Ammon's horn (tissue), 1 donor: ENCODE measurements at regions not wholly inside any gene's neighbourhood (a gene's known extent, or its start where the extent isn't known, plus 50 kb on each side); places are given as distances from the start of the nearest gene placed in this dataset.

Source experiments
- DNase-seq: peaks from one replicate; pipeline ENCODE4 v3.0.0-alpha.2; 2016; ENCODE audit warnings: low spot score

GRCh38 chr20:22466447-22467171, 117.8 kb downstream of the FOXA2 start:
- DNase-seq, result no peak

DNA sequence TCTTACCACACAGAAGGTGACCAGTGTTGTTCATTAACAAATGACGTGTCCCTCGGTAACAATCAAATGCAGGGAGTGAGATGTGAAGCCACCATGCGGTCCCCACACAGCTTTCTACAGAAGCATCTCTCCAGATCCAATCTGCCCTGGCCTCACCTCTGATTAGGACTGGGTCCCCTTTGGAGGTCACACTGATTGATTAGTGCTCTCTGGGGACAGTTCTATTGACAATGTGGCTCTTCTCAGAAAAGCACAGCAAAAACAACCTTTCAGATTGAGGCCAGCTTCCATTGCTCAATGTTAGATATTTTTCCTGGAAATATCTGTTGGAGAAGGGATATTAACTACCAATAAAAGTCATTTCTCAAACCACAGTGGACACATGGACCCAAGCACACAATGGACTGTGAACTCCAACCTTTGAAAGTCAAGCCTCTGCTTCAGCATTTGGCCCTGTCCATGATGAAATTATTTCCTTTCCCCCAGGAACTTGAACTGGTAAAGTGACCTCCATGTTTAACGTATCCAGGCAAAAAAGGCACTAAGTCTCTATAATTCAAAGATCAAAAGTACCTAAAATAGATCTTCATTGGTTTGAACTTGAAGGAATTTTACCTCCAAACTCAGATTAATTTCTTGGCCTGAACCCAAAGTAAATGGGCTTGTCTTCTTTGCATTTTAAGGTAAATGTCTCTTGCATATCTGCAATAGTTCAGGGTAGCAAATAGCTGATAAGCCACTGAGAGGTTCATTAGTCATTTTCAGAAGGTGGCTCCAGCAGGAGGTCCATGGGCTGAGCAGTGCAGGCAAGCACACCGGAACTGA, 118.5 kb downstream of the FOXA2 start:
- DNase-seq, result no peak

- no peak for DNase-seq
These were observed 119.9 kb downstream of the FOXA2 start for GRCh38 chr20:22464312-22465003.

DNA sequence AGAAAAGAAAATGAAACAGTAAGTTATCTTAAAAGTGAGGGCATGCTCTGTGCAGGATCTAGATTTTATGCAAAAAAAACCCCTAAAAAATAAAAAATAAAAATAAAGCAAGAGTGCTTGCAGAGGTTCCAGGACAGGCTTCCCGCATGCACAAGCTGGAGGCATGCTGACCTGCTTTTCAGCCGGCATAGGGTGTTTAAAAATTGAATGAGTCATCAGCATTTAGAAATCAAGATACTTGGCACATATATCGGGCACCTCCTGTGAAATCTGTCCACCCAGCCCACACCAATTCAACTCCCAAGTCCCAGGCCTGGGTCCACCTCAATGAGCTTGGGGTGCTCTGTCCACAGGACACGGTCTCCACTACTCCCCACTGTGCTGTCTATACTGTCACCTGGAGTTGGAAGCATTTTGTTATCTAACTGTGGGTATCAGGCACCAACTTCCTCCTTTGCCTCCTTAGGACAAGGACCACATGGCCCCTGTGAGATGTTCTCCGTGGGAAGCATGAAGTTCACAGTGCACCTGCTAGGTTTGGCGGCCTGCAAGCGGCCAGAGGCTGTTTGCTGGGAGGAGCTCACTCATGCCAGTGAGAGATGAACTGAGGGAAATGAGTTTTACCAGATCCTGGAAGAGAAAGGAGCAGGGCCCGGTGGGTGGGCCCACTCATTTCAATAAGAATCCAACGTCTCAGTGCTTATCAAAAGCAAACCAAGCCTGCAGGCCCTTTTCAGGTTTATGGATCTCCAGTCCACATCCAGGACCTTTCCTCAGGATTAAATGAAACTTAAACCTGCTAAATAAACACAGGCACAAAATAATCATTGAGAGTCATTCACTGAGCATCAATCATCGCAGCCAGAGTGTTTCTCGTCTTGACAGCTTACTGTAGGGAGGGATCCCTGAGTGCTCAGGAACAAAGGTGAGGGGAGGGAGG, 121.1 kb downstream of the FOXA2 start:
- no peak for DNase-seq

DNA sequence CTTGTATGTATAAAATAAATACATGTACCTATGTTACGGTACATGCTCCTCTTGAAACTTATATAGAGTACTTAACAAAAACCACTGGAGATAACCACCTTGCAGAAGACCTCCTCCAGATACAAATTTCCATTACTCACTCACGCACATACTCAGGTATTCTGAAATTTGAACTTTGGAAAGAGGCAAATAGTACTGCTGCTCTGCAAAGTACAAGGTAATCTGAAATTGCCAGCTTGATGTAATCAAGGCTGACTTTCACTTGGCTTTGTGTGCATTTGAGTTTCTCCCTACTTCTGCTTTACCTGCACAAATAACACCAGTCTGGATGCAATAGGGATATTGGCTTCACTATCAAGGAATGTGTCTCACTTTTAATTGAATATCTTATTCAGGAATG, 123.6 kb downstream of the FOXA2 start:
- DNase-seq, result no peak

- DNase-seq, result no peak
These were observed 124.1 kb downstream of the FOXA2 start for GRCh38 chr20:22460231-22460630.

DNA sequence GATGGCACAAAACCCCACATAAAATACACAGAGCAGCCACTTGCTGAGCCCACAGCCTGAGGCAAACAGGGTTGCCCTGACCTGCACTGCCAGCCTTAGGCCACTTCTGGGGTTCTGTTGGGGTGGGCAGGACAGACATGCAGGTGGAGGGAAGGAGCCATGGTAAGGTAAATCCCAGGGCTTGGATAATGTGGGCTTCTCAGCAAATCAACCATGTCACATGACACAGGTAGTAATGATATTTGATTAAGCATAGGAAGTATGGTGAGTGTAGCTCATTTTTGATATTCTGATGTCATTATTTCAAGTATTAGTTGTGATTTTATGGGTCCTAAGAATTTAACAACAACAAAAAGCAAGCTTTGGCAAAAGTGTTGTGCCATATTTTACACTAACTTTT, 124.6 kb downstream of the FOXA2 start:
- no peak for DNase-seq

- DNase-seq, result no peak
These were observed 128.3 kb downstream of the FOXA2 start for GRCh38 chr20:22456109-22456508.

DNA sequence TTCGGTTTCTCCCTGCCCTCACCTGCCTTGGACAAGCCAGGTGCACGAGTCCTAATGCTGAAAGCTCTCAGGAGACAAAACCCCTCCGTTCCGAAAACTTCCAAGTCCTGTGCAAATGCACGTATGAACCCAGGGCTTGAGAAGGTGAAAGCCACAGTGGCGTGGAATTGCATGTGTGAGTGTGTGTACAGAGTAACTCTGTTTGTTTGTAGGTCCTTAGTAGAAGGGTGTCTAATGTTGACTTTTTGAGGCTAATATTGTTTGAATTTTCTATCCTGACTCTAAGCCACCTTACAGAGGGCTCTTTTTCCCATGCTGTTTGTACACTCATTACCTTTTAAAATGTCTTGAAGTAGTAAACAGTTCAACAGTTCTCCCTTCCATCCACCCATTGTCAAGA, 129.1 kb downstream of the FOXA2 start:
- DNase-seq, result no peak

DNA sequence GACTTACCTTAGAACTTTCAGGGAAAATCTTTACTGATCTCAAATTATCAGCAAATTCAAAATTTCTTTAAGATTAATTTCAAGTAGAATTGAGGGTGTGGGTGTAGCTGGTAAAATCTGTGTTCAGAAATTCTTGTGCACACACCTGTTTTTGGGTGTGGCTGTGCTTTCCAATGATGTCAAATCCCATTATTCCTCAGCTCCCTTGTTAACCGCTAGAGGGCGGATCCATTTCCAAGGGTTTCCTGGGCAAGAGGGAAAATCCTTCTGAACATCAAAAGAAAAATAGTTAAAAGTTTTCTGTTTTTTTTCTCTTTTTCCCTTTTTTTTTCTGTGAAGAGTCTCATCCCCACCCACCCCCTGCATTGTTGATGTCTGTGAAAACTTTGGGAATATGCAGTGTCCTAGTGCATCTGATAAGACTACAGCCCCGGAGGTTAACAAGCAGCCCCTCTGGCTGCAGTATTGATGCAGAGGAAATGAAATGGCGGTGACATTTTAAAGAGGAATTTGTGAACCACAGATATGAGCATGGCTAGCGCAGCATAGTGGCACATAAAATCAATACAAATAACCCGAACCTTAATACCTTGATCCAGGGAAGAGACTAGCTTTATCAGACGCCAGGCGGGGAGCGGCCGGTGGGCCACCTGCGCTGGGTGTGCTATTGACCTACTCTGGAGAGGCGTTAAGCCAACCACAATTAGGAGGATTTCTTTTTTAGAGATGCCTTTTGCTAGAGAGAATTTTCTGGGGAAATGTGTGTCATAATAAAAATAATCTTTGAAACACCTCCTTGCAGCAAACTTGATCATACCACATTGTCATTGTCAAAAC, 130.9 kb downstream of the FOXA2 start:
- no peak for DNase-seq

DNA sequence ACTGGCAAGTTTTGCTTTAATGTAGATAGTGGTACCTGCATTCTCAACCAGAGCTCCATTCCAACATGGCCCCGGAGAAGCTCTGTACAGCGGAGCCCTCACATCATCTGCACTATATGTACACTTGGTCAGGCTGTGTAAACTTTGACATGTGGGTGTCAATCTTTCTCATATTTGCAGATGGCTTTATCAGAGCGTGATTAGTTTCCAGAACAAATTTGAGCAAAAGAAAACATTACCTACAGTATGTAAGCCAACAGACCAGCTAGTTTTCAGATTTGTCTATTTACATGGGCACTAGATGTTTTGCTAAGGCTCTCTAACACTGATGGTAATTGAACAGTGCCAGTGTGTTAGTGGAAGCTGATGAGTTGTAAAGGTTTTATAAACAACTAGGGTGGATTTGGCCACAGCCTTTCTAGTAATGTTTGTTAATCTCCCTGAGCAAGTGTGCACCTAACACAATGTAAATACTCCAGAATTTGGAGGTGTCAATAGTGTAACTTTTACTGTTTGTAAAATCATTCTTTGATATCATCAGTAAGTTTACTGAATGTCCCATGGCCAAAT, 131.8 kb downstream of the FOXA2 start:
- DNase-seq, result no peak

- no peak for DNase-seq
These were observed 133.8 kb downstream of the FOXA2 start for GRCh38 chr20:22450537-22450936.

DNA sequence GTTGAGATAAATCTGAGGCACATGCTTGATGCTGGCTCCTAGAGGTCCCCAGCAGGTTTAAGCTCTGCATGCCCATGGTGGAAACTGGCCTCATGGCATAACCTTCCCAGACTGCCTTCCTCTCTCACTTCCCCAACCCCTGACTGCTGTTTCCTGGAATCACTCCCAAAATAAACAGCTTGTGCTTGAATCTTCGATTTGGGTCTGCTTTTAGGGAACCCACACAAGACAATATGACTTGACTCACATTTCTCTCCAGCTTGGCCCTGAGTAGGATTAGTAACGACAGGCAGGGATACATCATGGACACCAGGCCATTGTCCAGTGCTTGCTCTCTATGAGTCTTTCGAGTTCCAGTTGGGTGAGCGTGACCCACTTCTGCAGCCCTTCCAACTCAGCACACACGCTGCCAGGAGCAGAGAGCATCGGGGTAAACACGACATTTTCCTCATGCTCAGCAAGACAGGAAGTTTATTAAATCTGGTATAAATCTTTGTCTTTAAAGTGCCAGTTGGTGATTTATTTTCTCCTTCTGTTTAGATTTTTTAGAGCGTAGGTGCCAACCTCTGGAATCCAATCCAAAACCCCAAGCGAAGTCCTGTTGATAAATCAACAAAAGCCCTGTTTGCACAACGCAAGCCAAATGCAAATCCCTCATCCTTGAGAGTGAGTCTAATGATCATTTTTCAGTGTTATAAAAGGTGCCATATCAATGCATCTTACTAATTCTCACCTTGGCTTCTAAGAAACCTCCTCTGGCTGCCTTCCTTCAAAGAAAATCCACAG, 135.0 kb downstream of the FOXA2 start:
- DNase-seq, result peak; percentile 53

DNA sequence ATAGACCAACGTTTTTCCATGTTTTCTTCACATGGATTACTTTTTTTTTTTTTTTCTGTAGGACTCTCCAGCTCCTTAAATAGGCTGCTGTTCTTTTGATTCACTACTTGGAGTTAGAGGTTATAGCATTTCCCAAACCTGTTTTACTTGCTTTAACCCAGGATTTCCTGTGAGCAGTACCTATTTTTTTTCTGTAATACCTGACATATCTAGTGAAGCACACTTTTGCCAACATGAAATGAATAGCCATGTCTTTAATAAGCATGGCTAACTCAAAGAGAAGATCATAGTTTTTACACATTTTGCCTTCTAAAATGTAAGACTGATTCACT, 137.0 kb downstream of the FOXA2 start:
- DNase-seq, result no peak

DNA sequence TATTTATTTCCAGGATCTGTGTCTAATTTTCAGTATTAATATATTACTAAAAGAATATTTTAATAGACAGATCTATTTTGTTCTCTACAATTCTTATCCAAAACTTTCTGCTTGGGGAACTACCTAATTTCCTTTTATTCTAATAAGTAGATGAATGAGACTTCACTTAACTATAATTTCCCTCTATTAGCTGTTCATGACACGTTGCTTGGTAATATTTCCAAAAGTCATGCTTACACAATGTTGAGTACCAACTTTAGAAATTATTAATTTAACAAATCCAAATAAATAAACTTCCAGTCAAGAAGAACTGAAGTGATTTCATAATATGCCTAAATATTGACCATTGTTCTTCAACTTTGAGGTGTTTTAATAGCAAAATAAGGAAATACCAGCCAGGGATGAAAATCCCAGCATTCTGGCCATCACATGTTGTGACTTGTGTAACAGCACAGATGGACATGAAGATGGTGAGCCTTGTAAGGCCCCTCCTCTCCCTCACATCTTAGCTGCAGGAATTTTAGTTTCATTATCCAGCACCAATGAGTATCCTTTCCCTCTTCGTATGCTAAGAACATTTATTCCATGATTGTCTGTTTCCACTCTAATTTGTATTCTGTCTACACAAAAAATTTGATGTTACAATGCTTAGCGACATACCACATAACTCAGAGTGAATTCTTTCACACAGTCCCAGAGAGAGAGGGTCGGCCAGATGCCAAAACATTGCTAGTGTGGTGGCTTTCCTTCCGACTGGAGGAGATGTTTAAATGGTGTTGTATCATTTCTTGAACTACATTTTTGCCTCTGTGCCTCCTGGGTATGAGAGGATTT, 137.5 kb downstream of the FOXA2 start:
- no peak for DNase-seq

DNA sequence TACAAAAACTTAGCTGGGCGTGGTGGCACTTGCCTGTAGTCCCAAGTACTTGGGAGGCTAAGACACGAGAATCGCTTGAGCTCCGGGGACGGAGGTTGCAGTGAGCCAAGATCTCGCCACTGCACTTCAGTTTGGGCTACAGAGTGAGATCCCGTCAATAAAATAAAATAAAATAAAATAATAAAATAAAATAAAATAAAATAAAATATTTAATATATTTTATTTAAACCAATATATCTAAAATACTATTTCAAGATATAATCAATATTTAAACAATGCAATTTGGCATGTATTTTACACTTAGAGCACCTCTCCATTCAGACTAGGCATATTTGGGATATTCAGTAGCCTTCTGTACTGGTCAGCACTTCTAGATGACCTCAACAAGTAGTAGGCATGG, 142.1 kb downstream of the FOXA2 start:
- DNase-seq, result no peak

DNA sequence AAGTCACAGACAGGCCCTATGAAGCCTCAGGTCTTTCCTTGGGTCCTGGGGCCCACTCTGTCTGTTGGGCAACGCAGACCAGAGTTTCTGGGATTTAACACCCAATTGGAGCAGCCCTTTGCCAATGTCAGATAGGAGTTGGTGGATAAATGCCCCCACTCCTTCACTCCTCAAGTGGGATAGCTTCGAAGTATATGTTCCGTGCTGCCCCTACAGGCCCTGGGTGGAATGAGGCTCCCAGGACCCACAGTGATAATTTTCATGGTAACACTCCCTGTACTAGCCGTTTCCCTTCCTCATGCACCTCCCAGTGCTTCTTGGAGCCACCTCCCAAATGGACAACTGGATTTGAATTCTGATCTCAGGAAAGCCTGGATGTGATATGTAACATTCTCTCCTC, 145.4 kb downstream of the FOXA2 start:
- DNase-seq, result no peak

DNA sequence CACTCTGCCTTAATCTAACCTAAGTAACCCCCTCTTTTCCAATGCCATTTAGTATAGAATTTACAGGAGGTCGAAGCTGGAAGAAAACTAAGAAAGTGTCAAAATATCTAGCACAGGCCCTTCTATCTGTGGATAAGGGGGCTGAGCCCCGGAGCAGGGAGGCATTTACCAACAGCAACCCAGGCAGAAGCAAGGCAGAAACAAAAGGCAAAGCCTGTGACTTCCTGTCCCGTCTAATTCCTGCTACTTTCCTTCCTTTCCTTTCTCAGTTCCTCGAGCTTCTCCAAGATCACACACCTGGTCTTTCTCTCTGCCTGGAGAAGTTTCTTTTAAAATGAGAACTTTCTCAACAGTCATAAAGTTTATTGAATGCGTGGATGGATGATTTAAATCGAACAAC, 146.0 kb downstream of the FOXA2 start:
- no peak for DNase-seq

DNA sequence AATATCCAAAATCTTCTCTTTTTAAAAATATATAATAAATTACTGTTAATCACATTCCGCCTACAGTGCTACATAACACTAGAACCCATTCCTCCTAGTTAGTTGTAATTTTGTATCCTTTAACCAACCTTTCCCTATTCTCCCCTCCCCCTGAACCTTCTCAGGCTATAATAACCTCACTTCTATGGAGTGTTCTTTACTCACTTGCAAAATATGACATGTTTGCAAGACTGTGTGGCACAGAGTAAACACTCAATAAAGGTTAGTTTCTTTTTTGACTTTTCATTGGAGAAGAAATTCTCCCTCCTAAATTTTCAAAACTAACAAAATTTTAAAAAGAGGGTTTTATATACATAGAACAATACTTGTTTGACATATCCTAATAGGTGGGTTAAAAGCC, 147.0 kb downstream of the FOXA2 start:
- no peak for DNase-seq
